ENCODE measurements at regions not wholly inside any gene's neighbourhood (a gene's known extent, or its start where the extent isn't known, plus 50 kb on each side); places are given as distances from the start of the nearest gene placed in this dataset.

GRCh38 chr1:224533517-224533916, 82.6 kb upstream of the CNIH3 start:
- TF ChIP-seq POLR2A (IDR thresholded peaks at IDR 0.05; ENCODE audit: low read depth, low read length) (no peak), POLR2AphosphoS5 (IDR thresholded peaks at IDR 0.05; ENCODE audit: low read depth, low read length) (no peak)
